Endodermal cell (in vitro differentiated cells): ENCODE measurements at regions not wholly inside any gene's neighbourhood (a gene's known extent, or its start where the extent isn't known, plus 50 kb on each side); places are given as distances from the start of the nearest gene placed in this dataset.

Experiments used
- DNase-seq: peaks from one replicate; pipeline ENCODE4 v3.0.0-alpha.2; 2017
- H3K27ac ChIP-seq: 2 replicates; pipeline ENCODE4 v1.5.1; 2013; ENCODE audit warnings: mild to moderate bottlenecking, low read depth, low read length, moderate library complexity
- H3K27me3 ChIP-seq: 2 replicates; pipeline ENCODE4 v1.6.1; 2013; ENCODE audit warnings: mild to moderate bottlenecking, low read length, moderate library complexity; ENCODE audit not compliant: insufficient read depth, control insufficient read depth, poor library complexity, severe bottlenecking
- H3K36me3 ChIP-seq: 2 replicates; pipeline ENCODE4 v1.7.0; 2013; ENCODE audit warnings: mild to moderate bottlenecking, low read length, moderate library complexity; ENCODE audit not compliant: control insufficient read depth, insufficient read depth
- H3K4me1 ChIP-seq: one replicate; pipeline ENCODE4 v1.7.0; 2013; ENCODE audit warnings: low read length; ENCODE audit not compliant: control insufficient read depth, insufficient read depth
- H3K4me3 ChIP-seq: 2 replicates; pipeline ENCODE4 v1.5.1; 2013; ENCODE audit warnings: mild to moderate bottlenecking, low read length, moderate library complexity
- H3K9ac ChIP-seq: 2 replicates; pipeline ENCODE4 v1.6.1; 2013; ENCODE audit warnings: mild to moderate bottlenecking, low read length, moderate library complexity; ENCODE audit not compliant: poor library complexity, severe bottlenecking; ENCODE audit errors: extremely low read depth
- H3K9me3 ChIP-seq: 2 replicates; pipeline ENCODE4 v1.6.1; 2013; ENCODE audit warnings: mild to moderate bottlenecking, low read length, moderate library complexity; ENCODE audit not compliant: control insufficient read depth
- H3K27ac Mint-ChIP-seq: 2 replicates; pipeline ENCODE4 v1.8.0; 2020; ENCODE audit warnings: mixed read lengths
- H3K27me3 Mint-ChIP-seq: 2 replicates; pipeline ENCODE4 v1.8.0; 2021; ENCODE audit warnings: mild to moderate bottlenecking, mixed read lengths; ENCODE audit not compliant: insufficient read depth
- H3K36me3 Mint-ChIP-seq: 2 replicates; pipeline ENCODE4 v1.8.0; 2020; ENCODE audit warnings: low read depth, mixed read lengths
- H3K4me1 Mint-ChIP-seq: 2 replicates; pipeline ENCODE4 v1.8.0; 2020; ENCODE audit warnings: mixed read lengths
- H3K4me3 Mint-ChIP-seq: 2 replicates; pipeline ENCODE4 v1.8.0; 2020; ENCODE audit warnings: mild to moderate bottlenecking, moderate library complexity, mixed read lengths
- H3K9me3 Mint-ChIP-seq: 2 replicates; pipeline ENCODE4 v1.8.0; 2020; ENCODE audit warnings: mild to moderate bottlenecking, mixed read lengths
- WGBS, 2 experiments: methylation state at CpG; one replicate each; pipeline versions ENCODE4 v1.1.5 to v1.1.7; 2013; ENCODE audit warnings: missing lambda C conversion rate in 2 of 2, mixed read lengths in 1 of 2; ENCODE audit not compliant: insufficient coverage in 1 of 2, insufficient read length in 1 of 2; 5-methylcytosine and 5-hydroxymethylcytosine counted together
- TF ChIP-seq, protein P1 (sequence below): fragments of 200-600 bp; sonication (generic); conservative IDR thresholded peaks from 2 replicates; pipeline ENCODE4 v1.5.0; 2021; ENCODE audit warnings: antibody characterized with exemption, mild to moderate bottlenecking

DNA sequence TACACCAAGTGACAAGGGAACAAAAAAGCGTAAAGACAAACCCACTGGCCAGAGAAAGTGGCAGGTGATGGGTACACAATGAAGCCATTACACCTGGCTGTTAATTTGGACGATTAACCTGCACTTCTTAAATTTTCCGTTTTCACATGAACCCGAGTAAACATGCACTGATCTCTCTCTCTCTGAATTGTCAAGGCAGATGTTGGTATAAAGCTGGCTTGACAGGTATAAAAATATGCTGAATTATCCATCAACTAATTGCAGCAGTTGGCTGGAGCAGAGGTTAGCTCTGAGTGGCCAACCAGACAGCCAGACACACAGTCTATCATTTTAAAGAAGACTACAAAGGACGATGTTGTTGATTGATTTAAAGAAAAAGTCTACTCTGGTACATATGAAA lies 561.7 kb upstream of the ALCAM start:
- Mint-ChIP-seq H3K9me3 (no peaks in the 10 kb centered on the region), H3K27ac (no peak overlapping the region), H3K27me3 (no peaks in the 10 kb centered on the region), H3K4me1 (peaks cover 14% of the 10 kb centered on the region), H3K36me3 (no peaks in the 10 kb centered on the region), H3K4me3 (no peak overlapping the region)
- 88 to 89% methylated on average over 4 to 5 of the region's 5 CpGs for WGBS, 2 experiments
- Histone ChIP-seq H3K36me3 (no peaks in the 10 kb centered on the region), H3K27me3 (no peaks in the 10 kb centered on the region), H3K4me3 (no peak overlapping the region), H3K9me3 (no peaks in the 10 kb centered on the region), H3K27ac (no peak overlapping the region), H3K4me1 (no peaks in the 10 kb centered on the region), H3K9ac (no peak overlapping the region)
- DNase-seq: no peak
- TF ChIP-seq, protein P1, sequence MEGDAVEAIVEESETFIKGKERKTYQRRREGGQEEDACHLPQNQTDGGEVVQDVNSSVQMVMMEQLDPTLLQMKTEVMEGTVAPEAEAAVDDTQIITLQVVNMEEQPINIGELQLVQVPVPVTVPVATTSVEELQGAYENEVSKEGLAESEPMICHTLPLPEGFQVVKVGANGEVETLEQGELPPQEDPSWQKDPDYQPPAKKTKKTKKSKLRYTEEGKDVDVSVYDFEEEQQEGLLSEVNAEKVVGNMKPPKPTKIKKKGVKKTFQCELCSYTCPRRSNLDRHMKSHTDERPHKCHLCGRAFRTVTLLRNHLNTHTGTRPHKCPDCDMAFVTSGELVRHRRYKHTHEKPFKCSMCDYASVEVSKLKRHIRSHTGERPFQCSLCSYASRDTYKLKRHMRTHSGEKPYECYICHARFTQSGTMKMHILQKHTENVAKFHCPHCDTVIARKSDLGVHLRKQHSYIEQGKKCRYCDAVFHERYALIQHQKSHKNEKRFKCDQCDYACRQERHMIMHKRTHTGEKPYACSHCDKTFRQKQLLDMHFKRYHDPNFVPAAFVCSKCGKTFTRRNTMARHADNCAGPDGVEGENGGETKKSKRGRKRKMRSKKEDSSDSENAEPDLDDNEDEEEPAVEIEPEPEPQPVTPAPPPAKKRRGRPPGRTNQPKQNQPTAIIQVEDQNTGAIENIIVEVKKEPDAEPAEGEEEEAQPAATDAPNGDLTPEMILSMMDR: no peak

DNA sequence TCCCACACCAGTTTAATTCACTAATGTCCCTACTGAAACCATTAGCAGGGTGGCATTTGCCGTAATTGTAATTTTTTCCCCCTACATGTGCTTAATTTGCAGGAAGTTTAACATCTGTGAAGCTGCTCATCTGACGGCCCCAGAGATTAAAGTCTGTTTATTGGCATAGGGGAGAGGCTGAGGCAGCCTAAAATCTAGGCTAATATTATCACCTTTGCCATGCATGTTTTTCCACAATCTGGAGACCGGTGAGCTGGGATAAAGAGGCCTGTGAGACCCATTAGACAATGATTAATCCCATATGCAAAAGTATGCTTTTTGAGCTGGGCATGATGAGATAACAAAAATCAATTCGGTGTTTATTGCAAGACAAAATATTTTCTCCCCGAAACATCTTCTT lies 561.2 kb upstream of the ALCAM start:
- no peak for DNase-seq
- H3K4me3 ChIP-seq: no peak overlapping the region
- no peaks in the 10 kb centered on the region for H3K4me1 ChIP-seq
- TF ChIP-seq, protein P1: no peak
- no peak overlapping the region for H3K27ac ChIP-seq
- Mint-ChIP-seq H3K36me3 (no peaks in the 10 kb centered on the region), H3K4me1 (peaks cover 14% of the 10 kb centered on the region), H3K27ac (no peak overlapping the region), H3K9me3 (no peaks in the 10 kb centered on the region), H3K27me3 (no peaks in the 10 kb centered on the region), H3K4me3 (no peak overlapping the region)
- H3K27me3 ChIP-seq: no peaks in the 10 kb centered on the region
- no peak overlapping the region for H3K9ac ChIP-seq
- H3K36me3 ChIP-seq: no peaks in the 10 kb centered on the region
- WGBS, 2 experiments: 92% methylated on average over 5 of the region's 5 CpGs; no CpG with 5 or more reads in 1 of the 2 experiments
- no peaks in the 10 kb centered on the region for H3K9me3 ChIP-seq

DNA sequence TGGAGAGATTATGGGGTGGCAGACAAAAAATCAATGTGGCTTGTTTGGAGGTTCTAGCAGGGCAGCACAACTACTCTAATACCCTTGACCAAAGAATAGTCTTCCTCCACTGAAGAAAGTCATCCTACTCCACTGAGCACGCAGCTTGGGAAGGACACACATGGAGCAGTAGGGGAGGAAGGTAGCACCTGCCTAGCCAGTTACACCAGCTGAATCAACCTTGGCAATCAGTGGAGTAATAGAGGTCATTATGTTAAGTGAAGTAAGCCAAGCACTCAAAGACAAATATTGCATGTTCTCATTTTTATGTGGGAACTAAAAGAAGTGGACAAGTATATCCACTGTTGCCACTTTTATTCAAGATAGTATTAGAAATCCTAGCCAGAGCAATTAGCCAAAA lies 555.8 kb upstream of the ALCAM start:
- Mint-ChIP-seq H3K4me3 (no peak overlapping the region), H3K9me3 (no peaks in the 10 kb centered on the region), H3K4me1 (no peaks in the 10 kb centered on the region), H3K36me3 (no peaks in the 10 kb centered on the region), H3K27me3 (no peaks in the 10 kb centered on the region), H3K27ac (no peak overlapping the region)
- H3K9ac ChIP-seq: no peak overlapping the region
- no peaks in the 10 kb centered on the region for H3K27me3 ChIP-seq
- no peaks in the 10 kb centered on the region for H3K4me1 ChIP-seq
- TF ChIP-seq, protein P1: no peak
- H3K9me3 ChIP-seq: no peaks in the 10 kb centered on the region
- H3K4me3 ChIP-seq: no peak overlapping the region
- no peaks in the 10 kb centered on the region for H3K36me3 ChIP-seq
- no peak overlapping the region for H3K27ac ChIP-seq
- DNase-seq: no peak
- 81% methylated on average over 1 of the region's 1 CpG; no CpG with 5 or more reads in 1 of the 2 experiments for WGBS, 2 experiments
